ENCODE measurements at regions not wholly inside any gene's neighbourhood (a gene's known extent, or its start where the extent isn't known, plus 50 kb on each side); places are given as distances from the start of the nearest gene placed in this dataset.
A peak's percentile ranks its signal among the peaks of the same experiment; 100 is the strongest.

DNA sequence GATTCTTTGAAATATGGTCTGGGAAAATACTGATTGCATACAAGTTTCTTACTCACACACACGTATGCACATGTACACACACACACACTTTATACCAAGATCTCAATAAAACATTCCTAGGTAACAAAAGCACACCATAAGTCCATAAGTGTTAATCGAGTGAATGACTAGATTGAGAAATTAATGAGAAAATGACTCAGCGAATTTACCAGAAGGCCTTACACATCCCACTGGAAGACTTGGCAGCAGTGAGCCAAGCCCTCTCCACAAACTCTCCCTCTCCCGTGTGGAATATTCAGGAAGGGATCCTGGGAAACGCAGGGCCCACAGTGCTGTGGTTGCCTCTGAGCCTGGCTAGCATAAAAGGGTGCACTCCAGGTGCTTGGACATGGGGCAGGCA is 227.2 kb downstream of the LY86 start:
- intact Hi-C loops (cut with DNase I), result no loop called here
- ATAC-seq, result no peak
- 78 to 88% methylated on average over 5 of the region's 5 CpGs for WGBS, 2 donors
- no peaks in the 10 kb centered on the region for H3K27me3 ChIP-seq
- H3K36me3 ChIP-seq, result no peaks in the 10 kb centered on the region
- H3K27ac ChIP-seq, result no peak overlapping the region
- FAIRE-seq, result no peak
- no peak for DNase-seq
- no peaks in the 10 kb centered on the region for H3K9me3 ChIP-seq
- peaks cover 0 to 5% (median 3%) of the 10 kb centered on the region in 3 donors for H3K4me1 ChIP-seq
- TF ChIP-seq, protein P1, sequence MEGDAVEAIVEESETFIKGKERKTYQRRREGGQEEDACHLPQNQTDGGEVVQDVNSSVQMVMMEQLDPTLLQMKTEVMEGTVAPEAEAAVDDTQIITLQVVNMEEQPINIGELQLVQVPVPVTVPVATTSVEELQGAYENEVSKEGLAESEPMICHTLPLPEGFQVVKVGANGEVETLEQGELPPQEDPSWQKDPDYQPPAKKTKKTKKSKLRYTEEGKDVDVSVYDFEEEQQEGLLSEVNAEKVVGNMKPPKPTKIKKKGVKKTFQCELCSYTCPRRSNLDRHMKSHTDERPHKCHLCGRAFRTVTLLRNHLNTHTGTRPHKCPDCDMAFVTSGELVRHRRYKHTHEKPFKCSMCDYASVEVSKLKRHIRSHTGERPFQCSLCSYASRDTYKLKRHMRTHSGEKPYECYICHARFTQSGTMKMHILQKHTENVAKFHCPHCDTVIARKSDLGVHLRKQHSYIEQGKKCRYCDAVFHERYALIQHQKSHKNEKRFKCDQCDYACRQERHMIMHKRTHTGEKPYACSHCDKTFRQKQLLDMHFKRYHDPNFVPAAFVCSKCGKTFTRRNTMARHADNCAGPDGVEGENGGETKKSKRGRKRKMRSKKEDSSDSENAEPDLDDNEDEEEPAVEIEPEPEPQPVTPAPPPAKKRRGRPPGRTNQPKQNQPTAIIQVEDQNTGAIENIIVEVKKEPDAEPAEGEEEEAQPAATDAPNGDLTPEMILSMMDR (IDR thresholded peaks at IDR 0.05), result no peak
- no peak overlapping the region for H3K4me3 ChIP-seq

DNA sequence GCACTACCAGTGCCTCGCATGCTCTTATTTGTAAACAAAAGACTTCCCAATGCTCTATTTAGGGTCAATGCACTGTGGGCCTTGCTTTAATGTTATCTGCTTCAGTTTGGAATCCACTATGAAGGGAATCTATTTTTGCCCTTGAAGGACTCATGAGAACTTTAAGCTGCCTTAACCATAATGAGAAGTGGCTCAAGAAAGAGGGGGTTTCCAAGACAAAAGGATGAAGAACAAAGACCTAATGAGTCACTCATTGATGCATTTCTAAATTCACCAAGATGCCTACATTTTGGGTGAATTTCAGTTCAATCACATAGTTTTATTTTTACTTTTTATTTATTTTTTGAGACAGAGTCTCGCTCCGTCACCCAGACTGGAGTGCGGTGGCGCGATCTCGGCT is 228.2 kb downstream of the LY86 start:
- WGBS, 2 donors, result 94 to 97% methylated on average over 7 of the region's 7 CpGs
- no peak for ATAC-seq
- Histone ChIP-seq H3K9me3 (no peaks in the 10 kb centered on the region), H3K4me1 (peaks cover 0 to 4% (median 3%) of the 10 kb centered on the region in 3 donors), H3K4me3 (no peak overlapping the region), H3K27me3 (no peaks in the 10 kb centered on the region), H3K27ac (no peak overlapping the region), H3K36me3 (no peaks in the 10 kb centered on the region)
- no peak for FAIRE-seq
- TF ChIP-seq, protein P1 (IDR thresholded peaks at IDR 0.05), result no peak
- no peak for DNase-seq
- intact Hi-C loops (cut with DNase I), result no loop called here

DNA sequence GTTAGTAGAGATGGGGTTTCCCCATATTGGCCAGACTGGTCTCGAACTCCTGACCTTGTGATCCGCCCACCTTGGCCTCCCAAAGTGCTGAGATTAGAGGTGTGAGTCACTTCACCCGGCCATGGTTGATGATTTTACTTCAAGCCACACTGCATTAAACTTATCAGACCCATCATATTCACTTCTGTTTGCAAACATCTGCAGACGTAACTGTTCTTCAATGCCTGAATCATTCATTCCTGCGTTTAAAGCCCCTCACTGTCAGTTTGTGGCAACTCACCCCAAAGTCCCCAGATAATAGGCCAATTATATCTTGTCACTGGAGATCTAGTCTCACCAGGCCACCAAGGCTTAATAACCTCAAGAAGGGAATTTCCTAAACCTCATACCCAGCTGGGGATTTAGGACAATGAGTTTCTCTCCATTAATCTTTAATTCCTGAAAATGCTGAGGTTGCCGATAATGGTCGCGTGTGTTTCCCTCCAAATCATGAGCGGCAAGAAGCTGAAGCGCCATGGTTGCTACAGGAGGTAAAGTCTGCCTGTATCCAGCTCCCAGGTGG is 229.6 kb downstream of the LY86 start:
- intact Hi-C loops (cut with DNase I), result no loop called here
- ATAC-seq, result no peak
- H3K27me3 ChIP-seq, result no peaks in the 10 kb centered on the region
- WGBS, 2 donors, result 86 to 88% methylated on average over 10 of the region's 10 CpGs
- H3K36me3 ChIP-seq, result no peaks in the 10 kb centered on the region
- DNase-seq, result no peak
- no peak for FAIRE-seq
- TF ChIP-seq, protein P1 (IDR thresholded peaks at IDR 0.05), result no peak
- H3K27ac ChIP-seq, result no peak overlapping the region
- no peaks in the 10 kb centered on the region for H3K4me1 ChIP-seq
- H3K9me3 ChIP-seq, result no peaks in the 10 kb centered on the region
- no peak overlapping the region for H3K4me3 ChIP-seq

DNA sequence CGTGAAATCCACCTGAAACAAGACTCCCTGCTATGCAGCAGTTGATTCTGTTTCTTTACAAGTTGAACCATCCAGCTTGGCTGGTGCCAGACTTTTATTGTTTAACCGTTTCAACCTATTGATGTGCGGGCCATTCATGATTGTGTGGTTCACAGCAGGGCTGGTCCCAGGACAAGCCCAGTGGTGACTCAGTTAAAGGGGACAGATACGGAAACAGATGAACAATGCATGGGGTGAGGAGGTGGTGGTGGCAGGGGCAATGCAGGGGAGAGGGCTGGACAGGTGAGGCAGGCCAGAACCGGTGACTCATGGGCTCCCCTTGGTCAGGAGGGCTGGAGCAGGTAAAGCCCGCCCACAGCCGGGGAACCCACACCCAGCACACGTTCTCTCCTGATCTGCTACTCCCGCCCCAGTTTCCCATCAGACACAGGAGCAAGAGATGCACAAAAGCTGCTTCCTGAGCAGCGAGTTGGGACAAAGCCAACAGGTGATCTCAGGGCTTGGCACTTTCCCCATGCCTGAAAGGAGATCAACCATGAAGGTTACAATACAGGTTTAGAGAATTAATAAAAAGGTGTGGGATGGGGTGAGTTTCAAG is 232.2 kb downstream of the LY86 start:
- WGBS, 2 donors, result 48 to 51% methylated on average over 10 of the region's 10 CpGs
- TF ChIP-seq, protein P1 (IDR thresholded peaks at IDR 0.05), result no peak
- ATAC-seq (peak; percentile 58 to 91 (median 86)), DNase-seq (peak in 5 of 6 donors; percentile 52 to 76 (median 64)), FAIRE-seq (no peak)
- intact Hi-C loops (cut with DNase I), result no loop called here
- no peak overlapping the region for H3K4me3 ChIP-seq
- no peaks in the 10 kb centered on the region for H3K36me3 ChIP-seq
- H3K4me1 ChIP-seq, result no peaks in the 10 kb centered on the region
- H3K27me3 ChIP-seq, result no peaks in the 10 kb centered on the region
- no peaks in the 10 kb centered on the region for H3K9me3 ChIP-seq
- peak overlapping the region in 2 of 4 donors; percentile 57 to 65 for H3K27ac ChIP-seq

DNA sequence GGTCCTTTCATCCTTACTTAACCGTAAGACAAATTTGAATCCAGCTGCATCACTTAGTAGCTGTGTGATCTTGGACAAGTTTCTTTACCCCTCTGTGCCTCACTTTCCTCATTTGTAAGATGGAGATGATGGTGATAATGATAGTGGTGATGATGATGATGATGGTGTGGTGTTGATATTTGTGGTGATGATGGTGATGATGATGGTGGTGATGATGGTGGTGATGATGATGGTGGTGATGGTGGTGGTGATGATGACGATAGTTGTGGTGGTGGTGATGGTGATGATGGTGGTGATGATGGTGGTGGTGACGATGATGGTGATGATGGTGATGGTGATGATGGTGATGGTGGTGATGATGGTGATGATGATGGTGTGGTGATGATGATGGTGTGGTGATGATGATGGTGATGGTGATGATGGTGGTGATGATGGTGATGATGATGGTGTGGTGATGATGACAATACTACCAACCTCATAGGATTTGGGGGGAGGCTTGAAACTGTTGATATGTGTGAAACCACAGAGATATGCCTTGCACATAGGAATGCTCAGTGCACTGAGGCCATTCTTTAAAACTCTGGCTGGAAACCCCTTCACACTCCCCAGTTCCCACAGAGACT is 233.2 kb downstream of the LY86 start:
- WGBS, 2 donors, result 71% methylated on average over 3 of the region's 3 CpGs
- no peak for FAIRE-seq
- Histone ChIP-seq H3K27ac (peak overlapping the region in 1 of 4 donors; percentile 65), H3K27me3 (no peaks in the 10 kb centered on the region), H3K4me3 (no peak overlapping the region), H3K4me1 (no peaks in the 10 kb centered on the region), H3K9me3 (no peaks in the 10 kb centered on the region), H3K36me3 (no peaks in the 10 kb centered on the region)
- ATAC-seq, result no peak
- TF ChIP-seq, protein P1 (IDR thresholded peaks at IDR 0.05), result no peak
- intact Hi-C loops (cut with DNase I), result no loop called here
- DNase-seq, result no peak

Data from pancreas (tissue), 10 donors.